ENCODE measurements at regions not wholly inside any gene's neighbourhood (a gene's known extent, or its start where the extent isn't known, plus 50 kb on each side); places are given as distances from the start of the nearest gene placed in this dataset.
A peak's percentile ranks its signal among the peaks of the same experiment; 100 is the strongest.

GRCh38 chr1:87437663-87438295 is 109.1 kb downstream of the LMO4 start:
- no peak for DNase-seq (ENCODE audit: low spot score)

GRCh38 chr1:87439821-87440220 is 111.1 kb downstream of the LMO4 start:
- no peak for DNase-seq (ENCODE audit: low spot score)

GRCh38 chr1:87449348-87449963 is 120.8 kb downstream of the LMO4 start:
- DNase-seq (ENCODE audit: low spot score), result peak; percentile 54

- DNase-seq (ENCODE audit: low spot score), result no peak
Observed at GRCh38 chr1:87450136-87450535, 121.5 kb downstream of the LMO4 start.

GRCh38 chr1:87450615-87451209 is 122.0 kb downstream of the LMO4 start:
- peak; percentile 25 for DNase-seq (ENCODE audit: low spot score)

- DNase-seq (ENCODE audit: low spot score), result no peak
Observed at GRCh38 chr1:87451229-87451920, 122.7 kb downstream of the LMO4 start.

- DNase-seq (ENCODE audit: low spot score), result no peak
Observed at GRCh38 chr1:87452648-87453047, 124.0 kb downstream of the LMO4 start.

GRCh38 chr1:87457408-87457807 is 128.7 kb downstream of the LMO4 start:
- DNase-seq (ENCODE audit: low spot score), result no peak

- DNase-seq (ENCODE audit: low spot score), result no peak
Observed at GRCh38 chr1:87462894-87463293, 134.2 kb downstream of the LMO4 start.

- no peak for DNase-seq (ENCODE audit: low spot score)
Observed at GRCh38 chr1:87464022-87464490, 135.4 kb downstream of the LMO4 start.

- DNase-seq (ENCODE audit: low spot score), result no peak
Observed at GRCh38 chr1:87466621-87467020, 137.9 kb downstream of the LMO4 start.

- DNase-seq (ENCODE audit: low spot score), result no peak
Observed at GRCh38 chr1:87472716-87473115, 144.0 kb downstream of the LMO4 start.

GRCh38 chr1:87473203-87473661 is 144.6 kb downstream of the LMO4 start:
- DNase-seq (ENCODE audit: low spot score), result no peak

- no peak for DNase-seq (ENCODE audit: low spot score)
Observed at GRCh38 chr1:87474098-87474497, 145.4 kb downstream of the LMO4 start.

GRCh38 chr1:87478231-87478630 is 149.6 kb downstream of the LMO4 start:
- DNase-seq (ENCODE audit: low spot score), result peak; percentile 46

GRCh38 chr1:87495147-87495546 is 166.5 kb downstream of the LMO4 start:
- DNase-seq (ENCODE audit: low spot score), result no peak

GRCh38 chr1:87495870-87496269 is 167.2 kb downstream of the LMO4 start:
- DNase-seq (ENCODE audit: low spot score), result no peak

- no peak for DNase-seq (ENCODE audit: low spot score)
Observed at GRCh38 chr1:87497380-87498203, 168.9 kb downstream of the LMO4 start.

GRCh38 chr1:87501738-87502137 is 173.1 kb downstream of the LMO4 start:
- DNase-seq (ENCODE audit: low spot score), result no peak

- no peak for DNase-seq (ENCODE audit: low spot score)
Observed at GRCh38 chr1:87505391-87505983, 176.8 kb downstream of the LMO4 start.

- no peak for DNase-seq (ENCODE audit: low spot score)
Observed at GRCh38 chr1:87506147-87506546, 177.5 kb downstream of the LMO4 start.

Measured in mucosa of gallbladder (tissue), 1 donor.